H1 (cell line): ENCODE measurements at regions not wholly inside any gene's neighbourhood (a gene's known extent, or its start where the extent isn't known, plus 50 kb on each side); places are given as distances from the start of the nearest gene placed in this dataset.

Experiments used
- ATF3 ChIP-seq: IDR thresholded peaks from 2 replicates; pipeline ENCODE4 v1.6.1; 2011; ENCODE audit warnings: low read depth, mild to moderate bottlenecking, low read length; ENCODE audit not compliant: insufficient read depth
- BRCA1 ChIP-seq: IDR thresholded peaks from 2 replicates; pipeline ENCODE4 v1.6.1; 2012; ENCODE audit warnings: low read depth, low read length, improper control_type of control experiment
- CBX5 ChIP-seq: fragments of 300-800, 300-1000 bp; sonication (generic); IDR thresholded peaks from 2 replicates; pipeline ENCODE4 v1.7.1; 2016; ENCODE audit warnings: antibody characterized with exemption, low read length, low read depth
- CBX8 ChIP-seq: fragments of 300-800, 300-1000 bp; sonication (generic); IDR thresholded peaks from 2 replicates; pipeline ENCODE4 v1.7.1; 2016; ENCODE audit warnings: low read depth, low read length, borderline replicate concordance
- CEBPB ChIP-seq: IDR thresholded peaks from 2 replicates; pipeline ENCODE4 v1.6.1; 2012; ENCODE audit warnings: low read depth, low read length
- CTCF ChIP-seq, 3 experiments: IDR thresholded peaks; 1 replicate in 2 of 3; 2 replicates in 1 of 3; pipeline versions ENCODE4 v1.5.1 to v1.6.1; 2011; ENCODE audit warnings: low read length in 3 of 3, mild to moderate bottlenecking in 3 of 3, inconsistent platforms in 2 of 3, low read depth in 1 of 3, moderate library complexity in 1 of 3; ENCODE audit not compliant: insufficient read depth in 1 of 3; ENCODE audit errors: control extremely low read depth in 1 of 3
- EP300 ChIP-seq, 2 experiments: IDR thresholded peaks; 1 replicate in 1 of 2; 2 replicates in 1 of 2; pipeline ENCODE4 v1.6.1; 2011 to 2012; ENCODE audit warnings: low read depth in 2 of 2, low read length in 2 of 2, mild to moderate bottlenecking in 2 of 2, borderline replicate concordance in 1 of 2, inconsistent platforms in 1 of 2, moderate library complexity in 1 of 2
- EZH2 ChIP-seq: fragments of 200-600 bp; sonication (generic); IDR thresholded peaks from 2 replicates; pipeline ENCODE4 v1.7.1; 2012; ENCODE audit warnings: low read depth, mild to moderate bottlenecking, moderate library complexity, low read length, inconsistent platforms; ENCODE audit not compliant: severe bottlenecking
- MAX ChIP-seq: IDR thresholded peaks from 2 replicates; pipeline ENCODE4 v1.6.1; 2012; ENCODE audit warnings: inconsistent platforms
- PHF8 ChIP-seq: fragments of 200-600 bp; sonication (generic); conservative IDR thresholded peaks from 2 replicates; pipeline ENCODE4 v1.7.1; 2012; ENCODE audit warnings: low read depth, mild to moderate bottlenecking, inconsistent platforms, low read length, moderate library complexity
- RFX5 ChIP-seq: IDR thresholded peaks from 2 replicates; pipeline ENCODE4 v1.6.1; 2011; ENCODE audit warnings: low read depth, low read length, improper control_type of control experiment, borderline replicate concordance
- SP1 ChIP-seq: IDR thresholded peaks from 2 replicates; pipeline ENCODE4 v1.6.1; 2011; ENCODE audit warnings: low read depth, low read length
- SUZ12 ChIP-seq: fragments of 200-600 bp; sonication (generic); IDR thresholded peaks from 2 replicates; pipeline ENCODE4 v1.6.1; 2012; ENCODE audit warnings: mild to moderate bottlenecking, inconsistent platforms, low read length, moderate library complexity, mixed read lengths

GRCh38 chr3:154780263-154780662 lies 299.9 kb upstream of the MME start:
- TF ChIP-seq MAX, result no peak
- TF ChIP-seq BRCA1, result no peak
- TF ChIP-seq CTCF (IDR thresholded peaks at IDR 0.05; ENCODE audit: control extremely low read depth in 1 of 3, insufficient read depth in 1 of 3, low read depth in 1 of 3, low read length in 3 of 3), result no peak
- TF ChIP-seq RFX5, result no peak
- no peak for TF ChIP-seq SUZ12
- no peak for TF ChIP-seq EP300 (IDR thresholded peaks at IDR 0.05; ENCODE audit: borderline replicate concordance in 1 of 2, low read depth in 2 of 2, low read length in 2 of 2)
- TF ChIP-seq PHF8, result no peak
- no peak for TF ChIP-seq CBX8
- no peak for TF ChIP-seq CEBPB
- no peak for TF ChIP-seq CBX5
- no peak for TF ChIP-seq SP1
- no peak for TF ChIP-seq EZH2
- TF ChIP-seq ATF3, result no peak
